PC-9 (cell line): ENCODE measurements at regions not wholly inside any gene's neighbourhood (a gene's known extent, or its start where the extent isn't known, plus 50 kb on each side); places are given as distances from the start of the nearest gene placed in this dataset.

ENCODE experiments used
- BruUV-seq: library from RNA; stranded (reverse); fragments of 400-500 nt; replicated peaks from 2 replicates; lab custom pipeline; 2021; lab: Mats Ljungman, UMichigan
- CTCF ChIA-PET: fragments of 300-600 bp; sonication (Branson Sonifier 250); formaldehyde crosslinking; loops from one replicate; lab custom pipeline; 2022; ENCODE audit warnings: antibody characterized with exemption; lab: Charles Lee
- POLR2A ChIA-PET: fragments of 300-600 bp; sonication (Branson Sonifier 250); formaldehyde crosslinking; loops from one replicate; lab custom pipeline; 2022; ENCODE audit warnings: antibody characterized with exemption; ENCODE audit not compliant: unreplicated experiment; lab: Charles Lee
- DNase-seq, 2 experiments: peaks; one replicate each; pipeline versions ENCODE4 v3.0.0 to v3.0.0-alpha.2; 2015 to 2022; ENCODE audit warnings: mixed read lengths in 1 of 2
- H2AFZ ChIP-seq: fragments of 200-600 bp; sonication (generic); 2 replicates; pipeline ENCODE4 v1.8.1; 2017; ENCODE audit warnings: antibody characterized with exemption
- H3F3A ChIP-seq: fragments of 200-600 bp; sonication (generic); 2 replicates; pipeline ENCODE4 v1.8.1; 2017; ENCODE audit warnings: antibody characterized with exemption, mild to moderate bottlenecking, low read depth; ENCODE audit not compliant: insufficient read depth
- H3K27ac ChIP-seq: fragments of 200-600 bp; sonication (generic); 2 replicates; pipeline ENCODE4 v1.6.1; 2016; ENCODE audit warnings: mixed run types
- H3K27me3 ChIP-seq: fragments of 200-600 bp; sonication (generic); 2 replicates; pipeline ENCODE4 v1.6.1; 2016; ENCODE audit warnings: low read depth, mixed run types; ENCODE audit not compliant: insufficient read depth
- H3K36me3 ChIP-seq: fragments of 200-600 bp; sonication (generic); 2 replicates; pipeline ENCODE4 v1.6.1; 2016; ENCODE audit warnings: low read depth, mixed run types
- H3K4me1 ChIP-seq: fragments of 200-600 bp; sonication (generic); replicated peaks from 2 replicates; pipeline ENCODE4 v1.6.1; 2016; ENCODE audit warnings: mixed run types; ENCODE audit not compliant: insufficient read depth
- H3K4me2 ChIP-seq: fragments of 200-600 bp; sonication (generic); 2 replicates; pipeline ENCODE4 v1.6.1; 2017; ENCODE audit warnings: mixed run types
- H3K4me3 ChIP-seq: fragments of 200-600 bp; sonication (generic); 2 replicates; pipeline ENCODE4 v1.6.1; 2016; ENCODE audit warnings: mixed run types
- H3K79me2 ChIP-seq: fragments of 200-600 bp; sonication (generic); 2 replicates; pipeline ENCODE4 v1.6.1; 2017; ENCODE audit warnings: low read depth, mixed run types
- H3K9me2 ChIP-seq: fragments of 200-600 bp; sonication (generic); 2 replicates; pipeline ENCODE4 v1.8.1; 2017; ENCODE audit warnings: mild to moderate bottlenecking; ENCODE audit not compliant: insufficient read depth
- H3K9me3 ChIP-seq: fragments of 200-600 bp; sonication (generic); 2 replicates; pipeline ENCODE4 v1.8.1; 2016; ENCODE audit warnings: low read depth; ENCODE audit not compliant: insufficient read depth
- H4K20me1 ChIP-seq: fragments of 200-600 bp; sonication (generic); 2 replicates; pipeline ENCODE4 v1.8.1; 2017; ENCODE audit not compliant: insufficient read depth
- EZH2 ChIP-seq: fragments of 200-600 bp; sonication (generic); IDR thresholded peaks from 2 replicates; pipeline ENCODE4 v1.8.0; 2017; ENCODE audit warnings: antibody characterized with exemption, low read depth
- intact Hi-C: fragments of 100-400 bp; cut with micrococcal nuclease; formaldehyde crosslinking; loops from one replicate; pipeline ENCODE4 v1.10.0; 2022; ENCODE audit not compliant: unreplicated experiment
- TF ChIP-seq, protein P1 (sequence below): fragments of 200-600 bp; sonication (generic); conservative IDR thresholded peaks from 2 replicates; pipeline ENCODE4 v1.6.1; 2017; ENCODE audit warnings: mixed run types, antibody characterized with exemption, mild to moderate bottlenecking, moderate library complexity

DNA sequence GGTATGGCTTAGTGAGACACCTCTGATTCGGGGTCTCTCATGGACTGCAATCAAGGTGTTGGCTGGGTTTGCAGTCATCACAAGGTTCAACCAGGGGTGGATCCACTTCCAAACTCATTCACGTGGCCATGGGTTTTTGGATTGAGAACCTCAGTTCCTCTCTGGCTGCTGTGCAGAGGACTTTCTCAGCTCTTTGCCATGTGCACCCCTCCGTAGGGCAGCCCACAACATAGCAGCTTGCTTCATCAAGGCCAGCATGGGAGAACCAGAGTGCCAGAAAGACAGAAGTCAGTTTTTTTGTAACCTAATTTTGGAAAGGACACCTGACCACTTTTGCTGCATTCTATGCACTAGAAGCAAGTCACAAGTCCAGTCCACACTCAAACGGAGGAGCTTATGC is 154.9 kb downstream of the PJA1 start:
- Histone ChIP-seq H3K36me3 (no peaks in the 10 kb centered on the region), H3K79me2 (no peaks in the 10 kb centered on the region), H2AFZ (no peak overlapping the region), H3K27me3 (no peaks in the 10 kb centered on the region), H3K27ac (no peak overlapping the region), H3K9me2 (no peaks in the 10 kb centered on the region), H3F3A (no peaks in the 10 kb centered on the region), H4K20me1 (no peaks in the 10 kb centered on the region), H3K4me3 (no peak overlapping the region), H3K9me3 (no peaks in the 10 kb centered on the region; the same call in 1 of the 2 replicates), H3K4me1 (no peaks in the 10 kb centered on the region), H3K4me2 (no peak overlapping the region)
- TF ChIP-seq, protein P1, sequence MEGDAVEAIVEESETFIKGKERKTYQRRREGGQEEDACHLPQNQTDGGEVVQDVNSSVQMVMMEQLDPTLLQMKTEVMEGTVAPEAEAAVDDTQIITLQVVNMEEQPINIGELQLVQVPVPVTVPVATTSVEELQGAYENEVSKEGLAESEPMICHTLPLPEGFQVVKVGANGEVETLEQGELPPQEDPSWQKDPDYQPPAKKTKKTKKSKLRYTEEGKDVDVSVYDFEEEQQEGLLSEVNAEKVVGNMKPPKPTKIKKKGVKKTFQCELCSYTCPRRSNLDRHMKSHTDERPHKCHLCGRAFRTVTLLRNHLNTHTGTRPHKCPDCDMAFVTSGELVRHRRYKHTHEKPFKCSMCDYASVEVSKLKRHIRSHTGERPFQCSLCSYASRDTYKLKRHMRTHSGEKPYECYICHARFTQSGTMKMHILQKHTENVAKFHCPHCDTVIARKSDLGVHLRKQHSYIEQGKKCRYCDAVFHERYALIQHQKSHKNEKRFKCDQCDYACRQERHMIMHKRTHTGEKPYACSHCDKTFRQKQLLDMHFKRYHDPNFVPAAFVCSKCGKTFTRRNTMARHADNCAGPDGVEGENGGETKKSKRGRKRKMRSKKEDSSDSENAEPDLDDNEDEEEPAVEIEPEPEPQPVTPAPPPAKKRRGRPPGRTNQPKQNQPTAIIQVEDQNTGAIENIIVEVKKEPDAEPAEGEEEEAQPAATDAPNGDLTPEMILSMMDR: no peak
- TF ChIP-seq EZH2: no peak
- ChIA-PET CTCF (no interaction called here), POLR2A (no interaction called here)
- BruUV-seq: no TSS peak
- intact Hi-C loops: no loop called here
- no peak for DNase-seq

- H3K36me3 ChIP-seq: no peaks in the 10 kb centered on the region
- no peaks in the 10 kb centered on the region for H3K27me3 ChIP-seq
- H2AFZ ChIP-seq: no peak overlapping the region
- TF ChIP-seq, protein P1: no peak
- ChIA-PET CTCF (no interaction called here), POLR2A (no interaction called here)
- DNase-seq: no peak
- H3K9me3 ChIP-seq: no peaks in the 10 kb centered on the region
- H3F3A ChIP-seq: peaks cover 12% of the 10 kb centered on the region; the same call in 1 of the 2 replicates
- H3K4me2 ChIP-seq: no peak overlapping the region
- H3K27ac ChIP-seq: no peak overlapping the region
- H3K9me2 ChIP-seq: no peaks in the 10 kb centered on the region
- no peak overlapping the region for H3K4me3 ChIP-seq
- intact Hi-C loops: no loop called here
- H3K79me2 ChIP-seq: no peaks in the 10 kb centered on the region
- BruUV-seq: no TSS peak
- H3K4me1 ChIP-seq: peaks cover 28% of the 10 kb centered on the region
- no peaks in the 10 kb centered on the region for H4K20me1 ChIP-seq
These were observed 164.4 kb downstream of the PJA1 start for GRCh38 chrX:69000877-69001276.

DNA sequence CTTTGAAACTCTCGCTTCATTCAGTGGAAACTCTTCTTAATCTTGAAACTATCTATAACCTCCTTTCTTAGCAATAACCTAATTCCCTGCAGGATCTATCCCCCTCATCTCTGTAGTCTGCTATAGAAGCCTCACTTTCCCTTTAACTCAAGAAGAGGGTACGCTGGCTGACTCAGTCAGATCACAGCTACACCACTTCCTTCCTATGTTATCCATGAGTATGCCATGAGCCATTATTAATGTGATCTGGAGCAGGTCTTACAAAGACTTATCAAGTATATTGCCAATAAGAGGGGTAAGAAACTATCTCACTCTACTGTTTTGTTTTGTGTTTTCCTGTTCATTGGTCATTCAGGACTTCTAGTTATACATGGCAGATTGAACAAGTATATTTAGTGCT is 165.3 kb downstream of the PJA1 start:
- no peak for TF ChIP-seq EZH2
- TF ChIP-seq, protein P1: no peak
- POLR2A ChIA-PET: no interaction called here
- Histone ChIP-seq H3K4me2 (no peak overlapping the region), H3K4me1 (peaks cover 28% of the 10 kb centered on the region), H3K27me3 (no peaks in the 10 kb centered on the region), H3K27ac (peak overlapping the region; percentile 76), H3K4me3 (no peak overlapping the region), H2AFZ (no peak overlapping the region; the same call in 1 of the 2 replicates), H3F3A (peaks cover 12% of the 10 kb centered on the region; the same call in 1 of the 2 replicates), H4K20me1 (no peaks in the 10 kb centered on the region), H3K9me2 (no peaks in the 10 kb centered on the region), H3K36me3 (no peaks in the 10 kb centered on the region), H3K9me3 (no peaks in the 10 kb centered on the region), H3K79me2 (no peaks in the 10 kb centered on the region)
- intact Hi-C loops: loop anchor here (1.0 to 5.0 kb wide), 2 partner anchors 68 to 172 kb away; no protein-coding TSS in a partner anchor
- CTCF ChIA-PET: no interaction called here
- DNase-seq: no peak
- no TSS peak for BruUV-seq
